Astrocyte of the spinal cord (primary cell): ENCODE measurements at regions not wholly inside any gene's neighbourhood (a gene's known extent, or its start where the extent isn't known, plus 50 kb on each side); places are given as distances from the start of the nearest gene placed in this dataset.
A peak's percentile ranks its signal among the peaks of the same experiment; 100 is the strongest.

Experiments used
- DNase-seq: peaks from one replicate; pipeline ENCODE4 v3.0.0; 2011; ENCODE audit warnings: low read depth, low spot score
- H3K4me3 ChIP-seq: 2 replicates; pipeline ENCODE4 v1.5.1; 2011; ENCODE audit warnings: low read depth, mild to moderate bottlenecking, low read length, moderate library complexity
- in situ Hi-C: cut with HindIII; loops from 2 replicates; pipeline ENCODE4 v1.10.0; 2017; ENCODE audit warnings: low sequenced_read_pairs
- TF ChIP-seq, protein P1 (sequence below): IDR thresholded peaks from 2 replicates; pipeline ENCODE4 v1.5.1; 2012; ENCODE audit warnings: low read depth, mild to moderate bottlenecking, low read length, inconsistent platforms

DNA sequence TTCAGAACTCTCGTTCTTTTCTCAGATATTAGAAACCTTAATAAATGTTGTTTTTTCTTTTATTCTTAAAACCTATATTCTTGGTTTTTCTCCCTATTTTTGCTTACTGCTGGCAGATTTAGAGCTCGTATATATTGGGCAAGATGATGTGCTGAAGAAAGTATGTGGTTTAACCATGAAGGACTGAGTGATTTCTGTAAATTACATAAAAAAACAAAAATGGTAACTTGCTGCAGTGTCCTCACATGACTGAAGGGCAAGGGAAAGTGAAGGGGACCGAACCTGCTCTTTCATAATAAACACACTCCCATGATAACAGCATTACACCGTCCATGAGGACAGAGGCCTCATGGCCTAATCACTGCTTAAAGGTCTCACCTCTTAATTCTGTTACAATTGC is 393.8 kb upstream of the ZNF608 start:
- no peak overlapping the region for H3K4me3 ChIP-seq
- in situ Hi-C loops = no loop called here
- TF ChIP-seq, protein P1, sequence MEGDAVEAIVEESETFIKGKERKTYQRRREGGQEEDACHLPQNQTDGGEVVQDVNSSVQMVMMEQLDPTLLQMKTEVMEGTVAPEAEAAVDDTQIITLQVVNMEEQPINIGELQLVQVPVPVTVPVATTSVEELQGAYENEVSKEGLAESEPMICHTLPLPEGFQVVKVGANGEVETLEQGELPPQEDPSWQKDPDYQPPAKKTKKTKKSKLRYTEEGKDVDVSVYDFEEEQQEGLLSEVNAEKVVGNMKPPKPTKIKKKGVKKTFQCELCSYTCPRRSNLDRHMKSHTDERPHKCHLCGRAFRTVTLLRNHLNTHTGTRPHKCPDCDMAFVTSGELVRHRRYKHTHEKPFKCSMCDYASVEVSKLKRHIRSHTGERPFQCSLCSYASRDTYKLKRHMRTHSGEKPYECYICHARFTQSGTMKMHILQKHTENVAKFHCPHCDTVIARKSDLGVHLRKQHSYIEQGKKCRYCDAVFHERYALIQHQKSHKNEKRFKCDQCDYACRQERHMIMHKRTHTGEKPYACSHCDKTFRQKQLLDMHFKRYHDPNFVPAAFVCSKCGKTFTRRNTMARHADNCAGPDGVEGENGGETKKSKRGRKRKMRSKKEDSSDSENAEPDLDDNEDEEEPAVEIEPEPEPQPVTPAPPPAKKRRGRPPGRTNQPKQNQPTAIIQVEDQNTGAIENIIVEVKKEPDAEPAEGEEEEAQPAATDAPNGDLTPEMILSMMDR = no peak
- DNase-seq = no peak

GRCh38 chr5:125140855-125141254 is 394.4 kb upstream of the ZNF608 start:
- no peak overlapping the region for H3K4me3 ChIP-seq
- DNase-seq = peak; percentile 68
- TF ChIP-seq, protein P1 = no peak
- in situ Hi-C loops = no loop called here

GRCh38 chr5:125142458-125142857 is 396.0 kb upstream of the ZNF608 start:
- TF ChIP-seq, protein P1 = no peak
- H3K4me3 ChIP-seq = no peak overlapping the region
- in situ Hi-C loops = no loop called here
- no peak for DNase-seq

- in situ Hi-C loops = no loop called here
These were observed 396.6 kb upstream of the ZNF608 start for GRCh38 chr5:125143011-125143410.

DNA sequence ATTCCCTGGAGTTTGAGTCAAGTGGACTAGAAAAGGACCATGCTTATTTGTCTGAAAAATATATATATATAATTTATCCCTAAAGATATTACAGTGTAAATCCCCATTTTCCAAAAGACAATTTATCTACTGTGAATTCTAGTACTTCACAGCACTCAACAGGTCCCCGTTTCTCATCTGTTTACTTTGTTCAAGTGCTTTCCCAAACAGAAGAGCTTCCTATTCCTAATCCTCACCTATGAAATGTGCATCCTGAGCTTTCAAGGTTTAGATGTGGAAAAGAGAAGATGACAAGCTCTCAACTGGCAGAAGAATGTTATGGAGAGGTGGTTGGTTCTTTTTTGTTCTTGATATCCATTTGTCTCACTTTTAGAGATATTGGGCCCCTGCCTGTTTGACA is 401.6 kb upstream of the ZNF608 start:
- TF ChIP-seq, protein P1 = no peak
- no peak overlapping the region for H3K4me3 ChIP-seq
- in situ Hi-C loops = no loop called here
- DNase-seq = no peak

More at GRCh38 chr5:125143011-125143410, 396.6 kb upstream of the ZNF608 start:
- TF ChIP-seq, protein P1 = no peak
- H3K4me3 ChIP-seq = no peak overlapping the region
- DNase-seq = no peak

GRCh38 chr5:125148706-125149105 is 402.3 kb upstream of the ZNF608 start:
- peak; percentile 24 for DNase-seq
- TF ChIP-seq, protein P1 = no peak
- in situ Hi-C loops = no loop called here
- no peak overlapping the region for H3K4me3 ChIP-seq

GRCh38 chr5:125149110-125149509 is 402.7 kb upstream of the ZNF608 start:
- in situ Hi-C loops = no loop called here
- TF ChIP-seq, protein P1 = no peak
- no peak for DNase-seq
- no peak overlapping the region for H3K4me3 ChIP-seq
